ENCODE measurements at regions not wholly inside any gene's neighbourhood (a gene's known extent, or its start where the extent isn't known, plus 50 kb on each side); places are given as distances from the start of the nearest gene placed in this dataset.

DNA sequence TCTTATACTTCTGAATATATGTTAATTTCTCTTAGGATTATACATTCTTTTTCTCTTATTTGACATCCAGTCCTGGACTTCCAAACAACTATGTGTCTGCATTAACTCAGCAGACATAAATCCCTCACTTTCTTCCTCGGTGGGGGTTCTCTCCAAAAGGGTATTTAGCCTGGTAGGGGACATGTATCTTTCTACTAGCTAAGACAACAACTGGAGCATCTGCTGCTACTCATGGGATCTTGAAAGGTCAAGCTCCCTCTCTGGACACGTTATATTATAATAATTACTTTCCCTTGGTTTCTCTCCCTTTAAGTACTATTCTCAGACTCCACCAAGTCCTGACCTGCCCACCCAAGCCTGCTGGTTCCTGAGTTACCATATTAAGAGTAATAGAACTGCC, 983.7 kb upstream of the FLRT2 start:
- no peak for TF ChIP-seq FOXP2 (optimal IDR thresholded peaks at IDR 0.05; ENCODE audit: borderline replicate concordance, extremely low read depth, extremely low read length, insufficient read depth)
- TF ChIP-seq, protein P1, sequence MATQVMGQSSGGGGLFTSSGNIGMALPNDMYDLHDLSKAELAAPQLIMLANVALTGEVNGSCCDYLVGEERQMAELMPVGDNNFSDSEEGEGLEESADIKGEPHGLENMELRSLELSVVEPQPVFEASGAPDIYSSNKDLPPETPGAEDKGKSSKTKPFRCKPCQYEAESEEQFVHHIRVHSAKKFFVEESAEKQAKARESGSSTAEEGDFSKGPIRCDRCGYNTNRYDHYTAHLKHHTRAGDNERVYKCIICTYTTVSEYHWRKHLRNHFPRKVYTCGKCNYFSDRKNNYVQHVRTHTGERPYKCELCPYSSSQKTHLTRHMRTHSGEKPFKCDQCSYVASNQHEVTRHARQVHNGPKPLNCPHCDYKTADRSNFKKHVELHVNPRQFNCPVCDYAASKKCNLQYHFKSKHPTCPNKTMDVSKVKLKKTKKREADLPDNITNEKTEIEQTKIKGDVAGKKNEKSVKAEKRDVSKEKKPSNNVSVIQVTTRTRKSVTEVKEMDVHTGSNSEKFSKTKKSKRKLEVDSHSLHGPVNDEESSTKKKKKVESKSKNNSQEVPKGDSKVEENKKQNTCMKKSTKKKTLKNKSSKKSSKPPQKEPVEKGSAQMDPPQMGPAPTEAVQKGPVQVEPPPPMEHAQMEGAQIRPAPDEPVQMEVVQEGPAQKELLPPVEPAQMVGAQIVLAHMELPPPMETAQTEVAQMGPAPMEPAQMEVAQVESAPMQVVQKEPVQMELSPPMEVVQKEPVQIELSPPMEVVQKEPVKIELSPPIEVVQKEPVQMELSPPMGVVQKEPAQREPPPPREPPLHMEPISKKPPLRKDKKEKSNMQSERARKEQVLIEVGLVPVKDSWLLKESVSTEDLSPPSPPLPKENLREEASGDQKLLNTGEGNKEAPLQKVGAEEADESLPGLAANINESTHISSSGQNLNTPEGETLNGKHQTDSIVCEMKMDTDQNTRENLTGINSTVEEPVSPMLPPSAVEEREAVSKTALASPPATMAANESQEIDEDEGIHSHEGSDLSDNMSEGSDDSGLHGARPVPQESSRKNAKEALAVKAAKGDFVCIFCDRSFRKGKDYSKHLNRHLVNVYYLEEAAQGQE (IDR thresholded peaks at IDR 0.05; ENCODE audit: insufficient read depth in 1 of 2, low read depth in 2 of 2, low read length in 2 of 2), result no peak
- TF ChIP-seq POLR2AphosphoS5 (IDR thresholded peaks at IDR 0.05; ENCODE audit: low read depth, low read length), result no peak
- no peak for TF ChIP-seq TAF1 (IDR thresholded peaks at IDR 0.05; ENCODE audit: borderline replicate concordance, insufficient read depth, low read length)
- TF ChIP-seq SIN3A (IDR thresholded peaks at IDR 0.05; ENCODE audit: borderline replicate concordance, insufficient read depth, low read length), result no peak

DNA sequence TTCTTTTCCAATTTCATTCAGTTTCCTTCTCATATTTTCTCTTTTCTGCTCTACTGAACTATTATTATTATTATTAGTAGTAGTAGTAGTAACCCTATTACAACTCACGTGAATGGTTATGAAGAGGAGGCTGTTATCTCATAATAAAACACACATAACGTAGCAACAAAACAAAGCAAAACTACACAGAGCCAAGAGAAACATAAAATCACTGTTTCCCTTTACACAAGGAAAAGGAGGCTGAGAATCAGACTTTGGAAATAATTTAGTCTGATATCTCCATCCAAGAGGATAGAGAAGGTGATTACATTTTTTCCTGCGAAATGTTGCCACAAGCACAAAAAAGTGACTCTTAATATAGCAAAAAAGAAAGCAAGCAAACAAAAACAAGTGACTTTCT, 975.8 kb upstream of the FLRT2 start:
- TF ChIP-seq SIN3A (IDR thresholded peaks at IDR 0.05; ENCODE audit: borderline replicate concordance, insufficient read depth, low read length), result no peak
- TF ChIP-seq TAF1 (IDR thresholded peaks at IDR 0.05; ENCODE audit: borderline replicate concordance, insufficient read depth, low read length), result no peak
- no peak for TF ChIP-seq FOXP2 (optimal IDR thresholded peaks at IDR 0.05; ENCODE audit: borderline replicate concordance, extremely low read depth, extremely low read length, insufficient read depth)
- TF ChIP-seq, protein P1 (IDR thresholded peaks at IDR 0.05; ENCODE audit: insufficient read depth in 1 of 2, low read depth in 2 of 2, low read length in 2 of 2), result no peak
- no peak for TF ChIP-seq POLR2AphosphoS5 (IDR thresholded peaks at IDR 0.05; ENCODE audit: low read depth, low read length)

DNA sequence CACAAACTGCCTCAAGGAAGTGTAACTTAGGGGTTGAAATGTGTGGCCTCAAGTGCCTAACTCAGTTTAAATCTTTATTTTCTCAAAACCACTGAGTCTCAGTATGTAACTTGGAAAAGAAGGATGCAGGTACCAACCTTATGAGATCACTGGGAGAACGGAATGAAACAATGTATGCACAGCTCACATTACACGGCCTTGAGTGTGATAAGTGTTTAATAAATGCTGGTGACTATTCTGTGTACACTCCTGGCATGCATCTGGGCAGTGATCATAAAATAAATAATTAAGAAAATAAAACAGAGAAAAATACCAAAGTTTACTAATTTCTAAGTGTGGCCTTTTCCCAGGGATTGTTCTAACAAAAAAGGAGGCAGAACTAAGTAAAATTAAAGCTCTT, 974.5 kb upstream of the FLRT2 start:
- no peak for TF ChIP-seq POLR2AphosphoS5 (IDR thresholded peaks at IDR 0.05; ENCODE audit: low read depth, low read length)

DNA sequence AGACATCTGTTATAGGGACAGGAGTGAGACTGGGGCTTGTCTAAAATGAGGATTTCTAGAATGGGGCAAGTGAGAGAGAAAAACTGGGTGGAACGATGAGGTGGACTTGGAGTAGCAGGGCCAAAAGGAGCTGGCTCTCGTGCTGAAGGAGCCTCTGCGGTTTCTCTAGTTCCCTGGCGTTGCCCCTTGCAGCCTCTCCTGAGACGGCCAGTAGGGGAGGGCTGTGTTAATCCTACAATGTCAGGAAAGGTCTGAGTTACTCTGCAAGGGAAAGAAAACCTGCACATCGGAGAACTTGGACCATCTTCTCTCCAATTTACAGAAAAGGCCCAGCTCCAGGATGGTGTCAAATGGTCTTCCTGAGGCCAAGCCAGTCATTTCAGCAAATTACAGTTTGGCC, 963.8 kb upstream of the FLRT2 start:
- TF ChIP-seq SIN3A (IDR thresholded peaks at IDR 0.05; ENCODE audit: borderline replicate concordance, insufficient read depth, low read length) (no peak), TAF1 (IDR thresholded peaks at IDR 0.05; ENCODE audit: borderline replicate concordance, insufficient read depth, low read length) (no peak)

DNA sequence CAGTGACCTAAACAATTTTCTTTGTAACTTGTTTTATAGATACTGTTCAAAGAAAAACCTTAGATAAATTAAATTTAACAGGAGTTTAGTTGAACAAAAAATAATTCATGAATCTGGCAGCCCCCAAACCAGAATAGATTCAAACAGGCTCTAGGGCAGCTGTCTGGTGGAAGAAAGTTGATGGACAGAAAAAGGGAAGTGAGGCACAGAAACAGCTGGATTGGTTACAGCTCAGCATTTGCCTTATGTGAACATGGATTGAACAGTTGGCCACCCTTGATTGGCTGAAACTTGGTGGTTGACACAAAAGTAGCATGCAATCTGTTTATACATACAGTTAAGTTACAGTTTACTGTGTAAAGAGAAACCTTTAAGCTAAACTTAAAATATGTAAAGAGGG, 954.3 kb upstream of the FLRT2 start:
- TF ChIP-seq TAF1 (IDR thresholded peaks at IDR 0.05; ENCODE audit: borderline replicate concordance, insufficient read depth, low read length) (no peak), FOXP2 (optimal IDR thresholded peaks at IDR 0.05; ENCODE audit: borderline replicate concordance, extremely low read depth, extremely low read length, insufficient read depth) (no peak), SIN3A (IDR thresholded peaks at IDR 0.05; ENCODE audit: borderline replicate concordance, insufficient read depth, low read length) (no peak), POLR2AphosphoS5 (IDR thresholded peaks at IDR 0.05; ENCODE audit: low read depth, low read length) (no peak)
- TF ChIP-seq, protein P1 (IDR thresholded peaks at IDR 0.05; ENCODE audit: insufficient read depth in 1 of 2, low read depth in 2 of 2, low read length in 2 of 2), result no peak

DNA sequence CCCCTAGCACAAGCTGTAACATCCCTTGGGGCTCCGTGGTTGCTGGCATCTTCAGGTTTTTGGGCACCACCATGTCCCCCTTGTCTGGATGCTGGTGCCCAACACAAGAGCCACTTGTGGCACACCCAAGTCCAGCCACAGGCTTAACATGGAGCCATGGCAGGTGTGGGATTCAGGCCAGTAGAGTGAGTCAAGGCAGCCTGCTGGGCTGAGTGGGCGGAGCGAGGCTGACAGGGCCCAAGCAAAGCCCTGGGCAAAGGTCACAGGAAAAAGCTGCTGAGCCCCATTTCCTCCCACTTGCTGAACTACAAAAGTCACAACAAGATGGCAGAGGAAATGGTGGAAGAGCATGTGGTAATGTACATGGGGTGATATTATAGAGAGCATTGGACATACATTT, 950.7 kb upstream of the FLRT2 start:
- TF ChIP-seq POLR2AphosphoS5 (IDR thresholded peaks at IDR 0.05; ENCODE audit: low read depth, low read length) (no peak), SIN3A (IDR thresholded peaks at IDR 0.05; ENCODE audit: borderline replicate concordance, insufficient read depth, low read length) (no peak), TAF1 (IDR thresholded peaks at IDR 0.05; ENCODE audit: borderline replicate concordance, insufficient read depth, low read length) (no peak), FOXP2 (optimal IDR thresholded peaks at IDR 0.05; ENCODE audit: borderline replicate concordance, extremely low read depth, extremely low read length, insufficient read depth) (no peak)
- TF ChIP-seq, protein P1 (IDR thresholded peaks at IDR 0.05; ENCODE audit: insufficient read depth in 1 of 2, low read depth in 2 of 2, low read length in 2 of 2), result no peak
